Transverse colon (tissue), 4 donors: ENCODE measurements at regions not wholly inside any gene's neighbourhood (a gene's known extent, or its start where the extent isn't known, plus 50 kb on each side); places are given as distances from the start of the nearest gene placed in this dataset.

Source experiments
- EP300 ChIP-seq: sonication (generic); formaldehyde crosslinking; IDR thresholded peaks from one replicate; pipeline ENCODE4 v1.6.1; 2017; ENCODE audit warnings: antibody characterized with exemption, low read depth
- POLR2A ChIP-seq: fragments of 450-650 bp; IDR thresholded peaks from one replicate; pipeline ENCODE4 v1.6.1; 2016; ENCODE audit warnings: antibody characterized with exemption, mild to moderate bottlenecking, moderate library complexity
- POLR2AphosphoS5 ChIP-seq, 3 donors: sonication (generic); formaldehyde crosslinking; IDR thresholded peaks; one replicate each; pipeline ENCODE4 v1.6.1; 2016; ENCODE audit warnings: antibody characterized with exemption in 3 of 3
- TF ChIP-seq, protein P1 (sequence below), 5 experiments: fragments of 200-600 bp in 3 of 5; fragments of 450-650 bp in 2 of 5; sonication (generic) in 3 of 5; IDR thresholded peaks; 1 replicate in 2 of 5; 2 replicates in 3 of 5; pipeline ENCODE4 v1.5.1; 2016 to 2017; ENCODE audit warnings: antibody characterized with exemption in 5 of 5, inconsistent platforms in 3 of 5, mild to moderate bottlenecking in 2 of 5, moderate library complexity in 1 of 5

DNA sequence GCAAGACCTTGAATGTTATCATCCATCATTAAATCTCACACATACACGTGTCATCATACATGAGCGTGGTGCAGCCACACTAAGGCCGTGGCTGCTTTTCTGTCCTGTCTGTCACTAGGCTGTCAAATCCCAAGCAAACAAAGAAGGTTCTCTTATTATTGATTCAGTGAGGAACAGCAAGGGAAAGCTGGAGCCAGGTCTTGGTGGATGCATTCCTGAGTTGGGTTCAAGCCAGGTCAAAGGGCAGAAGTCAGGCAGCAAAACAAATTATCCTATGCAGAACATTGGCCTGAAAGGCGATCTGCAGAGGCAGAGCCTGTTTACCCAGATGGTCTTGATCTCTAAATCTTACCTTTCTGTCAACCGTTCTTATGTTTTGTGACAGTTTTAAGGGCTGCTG is 252.3 kb downstream of the NEDD1 start:
- TF ChIP-seq, protein P1, sequence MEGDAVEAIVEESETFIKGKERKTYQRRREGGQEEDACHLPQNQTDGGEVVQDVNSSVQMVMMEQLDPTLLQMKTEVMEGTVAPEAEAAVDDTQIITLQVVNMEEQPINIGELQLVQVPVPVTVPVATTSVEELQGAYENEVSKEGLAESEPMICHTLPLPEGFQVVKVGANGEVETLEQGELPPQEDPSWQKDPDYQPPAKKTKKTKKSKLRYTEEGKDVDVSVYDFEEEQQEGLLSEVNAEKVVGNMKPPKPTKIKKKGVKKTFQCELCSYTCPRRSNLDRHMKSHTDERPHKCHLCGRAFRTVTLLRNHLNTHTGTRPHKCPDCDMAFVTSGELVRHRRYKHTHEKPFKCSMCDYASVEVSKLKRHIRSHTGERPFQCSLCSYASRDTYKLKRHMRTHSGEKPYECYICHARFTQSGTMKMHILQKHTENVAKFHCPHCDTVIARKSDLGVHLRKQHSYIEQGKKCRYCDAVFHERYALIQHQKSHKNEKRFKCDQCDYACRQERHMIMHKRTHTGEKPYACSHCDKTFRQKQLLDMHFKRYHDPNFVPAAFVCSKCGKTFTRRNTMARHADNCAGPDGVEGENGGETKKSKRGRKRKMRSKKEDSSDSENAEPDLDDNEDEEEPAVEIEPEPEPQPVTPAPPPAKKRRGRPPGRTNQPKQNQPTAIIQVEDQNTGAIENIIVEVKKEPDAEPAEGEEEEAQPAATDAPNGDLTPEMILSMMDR (IDR thresholded peaks at IDR 0.05), result no peak
- no peak for TF ChIP-seq POLR2A
- no peak for TF ChIP-seq EP300
- TF ChIP-seq POLR2AphosphoS5 (IDR thresholded peaks at IDR 0.05), result no peak
